Prostate gland (tissue), 2 donors: ENCODE measurements at regions not wholly inside any gene's neighbourhood (a gene's known extent, or its start where the extent isn't known, plus 50 kb on each side); places are given as distances from the start of the nearest gene placed in this dataset.

Experiments used
- DNase-seq: peaks from one replicate; pipeline ENCODE4 v3.0.0-alpha.2; 2019; ENCODE audit warnings: low spot score
- H3K27ac ChIP-seq, 2 donors: fragments of 200-600 bp; sonication (generic); 2 replicates each; pipeline ENCODE4 v1.5.1; 2017 to 2019
- H3K27me3 ChIP-seq: fragments of 200-600 bp; sonication (generic); replicated peaks from 2 replicates; pipeline ENCODE4 v1.5.1; 2019; ENCODE audit not compliant: insufficient read depth
- H3K36me3 ChIP-seq, 2 donors: fragments of 200-600 bp; sonication (generic); 1 replicate in 1 of 2; 2 replicates in 1 of 2; pipeline versions ENCODE4 v1.5.1 to v1.8.1; 2017 to 2019
- H3K4me1 ChIP-seq: fragments of 200-600 bp; sonication (generic); replicated peaks from 2 replicates; pipeline ENCODE4 v1.5.1; 2019
- H3K4me3 ChIP-seq, 2 donors: fragments of 200-600 bp; sonication (generic); 2 replicates each; pipeline ENCODE4 v1.5.1; 2017 to 2019
- H3K9me3 ChIP-seq: fragments of 200-600 bp; sonication (generic); 2 replicates; pipeline ENCODE4 v1.5.1; 2017
- POLR2A ChIP-seq: fragments of 450-650 bp; IDR thresholded peaks from one replicate; pipeline ENCODE4 v1.6.1; 2016; ENCODE audit warnings: antibody characterized with exemption, mild to moderate bottlenecking
- POLR2AphosphoS5 ChIP-seq: sonication (generic); formaldehyde crosslinking; IDR thresholded peaks from one replicate; pipeline ENCODE4 v1.6.1; 2017; ENCODE audit warnings: antibody characterized with exemption
- WGBS: methylation state at CpG from one replicate; pipeline ENCODE4 v1.1.5; 2018; 5-methylcytosine and 5-hydroxymethylcytosine counted together
- intact Hi-C: fragments of 100-400 bp; cut with DNase I; formaldehyde crosslinking; loops from one replicate; pipeline ENCODE4 v1.14.2; 2022
- TF ChIP-seq, protein P1 (sequence below), 4 experiments: fragments of 200-600 bp in 2 of 4; fragments of 450-650 bp in 2 of 4; sonication (generic) in 2 of 4; IDR thresholded peaks; 1 replicate in 3 of 4; 2 replicates in 1 of 4; pipeline ENCODE4 v1.5.1; 2016 to 2019; ENCODE audit warnings: antibody characterized with exemption in 4 of 4, mild to moderate bottlenecking in 2 of 4, moderate library complexity in 2 of 4

DNA sequence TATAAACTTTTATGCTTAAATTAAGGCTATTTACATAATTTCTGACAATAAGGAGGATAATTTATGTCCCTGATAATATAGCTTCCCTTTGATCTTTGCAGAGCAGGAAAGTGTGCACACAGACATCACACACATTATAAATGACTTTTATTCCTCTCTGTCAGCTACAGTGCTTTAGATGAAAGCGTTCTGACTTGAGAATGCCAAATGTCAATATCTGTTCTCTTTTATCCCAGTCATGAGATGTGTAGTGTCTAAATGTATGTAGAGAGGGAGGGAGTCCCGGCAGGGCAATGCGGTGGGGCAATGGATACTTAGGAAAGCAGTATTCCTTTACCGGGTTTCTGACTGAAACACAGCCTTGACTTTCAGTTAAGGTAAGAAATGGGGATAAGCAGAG, 225.4 kb upstream of the CHORDC1 start:
- TF ChIP-seq POLR2A: no peak
- TF ChIP-seq, protein P1, sequence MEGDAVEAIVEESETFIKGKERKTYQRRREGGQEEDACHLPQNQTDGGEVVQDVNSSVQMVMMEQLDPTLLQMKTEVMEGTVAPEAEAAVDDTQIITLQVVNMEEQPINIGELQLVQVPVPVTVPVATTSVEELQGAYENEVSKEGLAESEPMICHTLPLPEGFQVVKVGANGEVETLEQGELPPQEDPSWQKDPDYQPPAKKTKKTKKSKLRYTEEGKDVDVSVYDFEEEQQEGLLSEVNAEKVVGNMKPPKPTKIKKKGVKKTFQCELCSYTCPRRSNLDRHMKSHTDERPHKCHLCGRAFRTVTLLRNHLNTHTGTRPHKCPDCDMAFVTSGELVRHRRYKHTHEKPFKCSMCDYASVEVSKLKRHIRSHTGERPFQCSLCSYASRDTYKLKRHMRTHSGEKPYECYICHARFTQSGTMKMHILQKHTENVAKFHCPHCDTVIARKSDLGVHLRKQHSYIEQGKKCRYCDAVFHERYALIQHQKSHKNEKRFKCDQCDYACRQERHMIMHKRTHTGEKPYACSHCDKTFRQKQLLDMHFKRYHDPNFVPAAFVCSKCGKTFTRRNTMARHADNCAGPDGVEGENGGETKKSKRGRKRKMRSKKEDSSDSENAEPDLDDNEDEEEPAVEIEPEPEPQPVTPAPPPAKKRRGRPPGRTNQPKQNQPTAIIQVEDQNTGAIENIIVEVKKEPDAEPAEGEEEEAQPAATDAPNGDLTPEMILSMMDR (IDR thresholded peaks at IDR 0.05): no peak
- no peak for TF ChIP-seq POLR2AphosphoS5
- Histone ChIP-seq H3K9me3 (no peaks in the 10 kb centered on the region), H3K27ac (no peak overlapping the region), H3K27me3 (no peaks in the 10 kb centered on the region), H3K36me3 (no peaks in the 10 kb centered on the region), H3K4me3 (no peak overlapping the region), H3K4me1 (no peaks in the 10 kb centered on the region)
- WGBS: 24% methylated on average over 4 of the region's 4 CpGs
- no peak for DNase-seq
- intact Hi-C loops: no loop called here

DNA sequence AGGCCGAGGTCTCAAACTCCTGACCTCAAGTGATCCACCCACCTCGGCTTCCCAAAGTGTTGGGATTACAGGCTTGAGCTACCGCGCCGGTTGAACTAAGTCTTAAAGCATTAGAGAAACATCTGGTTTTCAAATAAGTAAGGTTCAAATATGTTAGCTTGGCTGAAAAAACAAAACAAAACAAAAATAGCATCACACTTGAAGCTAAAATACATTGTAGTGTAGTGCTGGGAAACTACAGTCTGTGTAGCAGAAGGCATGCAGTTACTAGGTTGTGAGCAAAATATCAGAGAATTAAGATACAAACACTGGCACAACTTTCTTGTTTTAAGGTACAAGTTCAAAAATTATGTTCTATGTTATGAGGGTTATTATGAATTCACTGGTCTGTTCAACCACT, 224.8 kb upstream of the CHORDC1 start:
- no peaks in the 10 kb centered on the region for H3K4me1 ChIP-seq
- H3K9me3 ChIP-seq: no peaks in the 10 kb centered on the region
- no peaks in the 10 kb centered on the region for H3K27me3 ChIP-seq
- no peak overlapping the region for H3K27ac ChIP-seq
- 65% methylated on average over 5 of the region's 5 CpGs for WGBS
- TF ChIP-seq POLR2A: no peak
- TF ChIP-seq, protein P1 (IDR thresholded peaks at IDR 0.05): no peak
- no peak for TF ChIP-seq POLR2AphosphoS5
- intact Hi-C loops: no loop called here
- H3K36me3 ChIP-seq: no peaks in the 10 kb centered on the region
- DNase-seq: no peak
- H3K4me3 ChIP-seq: no peak overlapping the region

DNA sequence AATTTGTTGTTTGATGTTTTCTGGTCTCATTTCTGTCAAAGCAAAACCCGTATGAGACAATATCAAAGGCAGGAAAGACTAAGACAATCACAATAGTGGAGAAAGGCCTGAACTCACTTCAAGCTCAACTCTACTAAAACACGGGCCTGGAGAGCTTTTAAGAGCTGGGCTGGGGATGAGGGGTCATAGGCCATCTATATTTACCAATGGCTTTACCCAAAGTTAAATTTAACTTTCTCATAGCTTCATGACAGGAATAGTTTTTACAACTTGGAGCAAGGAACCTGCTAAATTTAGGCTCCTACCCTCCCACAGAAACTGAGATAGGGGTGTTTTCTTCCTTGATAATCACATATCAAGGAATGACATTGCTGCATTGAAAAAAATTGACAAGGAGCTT, 223.4 kb upstream of the CHORDC1 start:
- no peak for TF ChIP-seq POLR2AphosphoS5
- DNase-seq: no peak
- Histone ChIP-seq H3K4me3 (no peak overlapping the region), H3K27me3 (no peaks in the 10 kb centered on the region), H3K27ac (no peak overlapping the region), H3K4me1 (no peaks in the 10 kb centered on the region), H3K36me3 (no peaks in the 10 kb centered on the region), H3K9me3 (no peaks in the 10 kb centered on the region)
- intact Hi-C loops: no loop called here
- WGBS: 75% methylated on average over 2 of the region's 2 CpGs

DNA sequence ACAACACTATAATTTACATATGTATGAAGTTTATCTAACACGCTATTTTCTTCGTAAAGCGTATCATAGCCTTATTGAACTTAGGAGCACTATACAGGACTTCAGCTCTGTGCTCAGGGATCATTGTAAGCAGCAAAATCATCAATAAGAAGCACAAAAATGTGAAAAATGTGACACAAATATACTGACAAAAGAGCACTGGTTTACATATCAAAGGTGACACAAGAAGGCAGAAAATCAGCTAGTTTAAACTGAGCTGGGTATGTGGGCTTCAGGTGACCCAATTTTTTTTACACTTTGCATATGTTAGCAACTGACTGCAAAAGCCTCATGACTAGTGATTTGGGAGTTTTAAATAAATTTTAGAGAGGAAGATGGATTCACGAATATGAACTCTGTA, 215.2 kb upstream of the CHORDC1 start:
- no peaks in the 10 kb centered on the region for H3K9me3 ChIP-seq
- TF ChIP-seq POLR2AphosphoS5 (no peak), POLR2A (no peak)
- TF ChIP-seq, protein P1 (IDR thresholded peaks at IDR 0.05): no peak
- 97% methylated on average over 4 of the region's 4 CpGs for WGBS
- H3K4me1 ChIP-seq: no peaks in the 10 kb centered on the region
- intact Hi-C loops: loop anchor here (5.0 kb wide), 1 partner anchor 151 kb away; no protein-coding TSS in a partner anchor
- H3K27ac ChIP-seq: no peak overlapping the region
- H3K27me3 ChIP-seq: no peaks in the 10 kb centered on the region
- no peak for DNase-seq
- H3K36me3 ChIP-seq: no peaks in the 10 kb centered on the region
- H3K4me3 ChIP-seq: no peak overlapping the region

DNA sequence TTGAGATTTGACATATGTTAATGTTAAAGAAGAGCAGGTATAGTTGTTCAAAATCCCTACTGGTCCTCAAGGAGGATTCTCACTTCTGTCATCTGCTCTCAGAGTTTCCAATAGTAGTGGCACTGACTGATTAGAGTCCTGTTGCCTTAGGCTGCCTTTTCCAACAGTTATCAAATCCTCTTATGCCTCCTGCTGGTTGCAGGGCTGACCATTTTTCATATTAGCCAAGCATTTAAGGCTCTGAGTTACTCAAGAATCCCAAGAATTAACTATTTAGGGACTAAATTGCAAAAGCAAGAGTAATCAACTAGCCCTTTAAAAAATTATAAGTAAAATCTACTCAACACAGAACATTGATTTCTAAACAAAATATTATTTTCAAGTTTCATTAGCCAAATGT, 212.0 kb upstream of the CHORDC1 start:
- no peak overlapping the region for H3K4me3 ChIP-seq
- no peak overlapping the region for H3K27ac ChIP-seq
- H3K4me1 ChIP-seq: no peaks in the 10 kb centered on the region
- TF ChIP-seq, protein P1 (IDR thresholded peaks at IDR 0.05): peak in 3 of 4 experiments; percentile 20 to 51 (median 49)
- TF ChIP-seq POLR2A (no peak), POLR2AphosphoS5 (no peak)
- DNase-seq: peak; percentile 20
- H3K9me3 ChIP-seq: no peaks in the 10 kb centered on the region
- H3K36me3 ChIP-seq: no peaks in the 10 kb centered on the region
- no peaks in the 10 kb centered on the region for H3K27me3 ChIP-seq
- intact Hi-C loops: loop anchor here (5.0 kb wide), 1 partner anchor 148 kb away; no protein-coding TSS in a partner anchor
